ENCODE measurements at regions not wholly inside any gene's neighbourhood (a gene's known extent, or its start where the extent isn't known, plus 50 kb on each side); places are given as distances from the start of the nearest gene placed in this dataset.
"Not testable (repeated sequence)": the region's sequence is repeated elsewhere in the genome, so short reads cannot be mapped to it uniquely, and the experiment has no call there.

- H3K4me3 Mint-ChIP-seq = no peak overlapping the region
- no peaks in the 10 kb centered on the region for H3K27me3 Mint-ChIP-seq
- DNase-seq (ENCODE audit: low spot score) (no peak), ATAC-seq (no peak)
- H3K27ac Mint-ChIP-seq = no peak overlapping the region
- H3K9me3 Mint-ChIP-seq = peaks cover 6% of the 10 kb centered on the region
- peaks cover 24% of the 10 kb centered on the region for H3K36me3 Mint-ChIP-seq
- H3K4me1 Mint-ChIP-seq (ENCODE audit: low read depth in 2 of 2) = peaks cover 0 to 3% of the 10 kb centered on the region in 2 donors
These were observed 156.2 kb upstream of the LMCD1 start for GRCh38 chr3:8345398-8345797.

DNA sequence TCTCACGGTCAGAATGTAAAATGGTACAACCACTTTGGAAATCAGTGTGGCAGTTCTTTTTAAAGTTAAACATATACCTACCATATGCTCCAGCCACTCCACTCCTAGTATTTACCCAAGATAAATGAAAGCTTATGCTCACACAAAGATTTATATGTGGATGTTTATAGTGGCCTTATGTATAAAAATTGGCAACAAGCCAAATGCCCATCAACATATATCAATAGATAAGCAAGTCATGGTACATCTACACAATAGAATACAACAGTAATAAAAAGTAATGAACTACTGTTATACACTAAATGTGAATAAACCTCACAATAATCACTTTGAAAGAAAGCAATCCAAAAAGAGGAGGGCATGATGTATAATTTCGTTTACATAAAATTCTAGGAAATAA lies 153.5 kb upstream of the LMCD1 start:
- H3K4me3 Mint-ChIP-seq = no peak overlapping the region
- H3K4me1 Mint-ChIP-seq (ENCODE audit: low read depth in 2 of 2) = peaks cover 5 to 9% of the 10 kb centered on the region in 2 donors
- peaks cover 6% of the 10 kb centered on the region for H3K9me3 Mint-ChIP-seq
- H3K36me3 Mint-ChIP-seq = peaks cover 24% of the 10 kb centered on the region
- DNase-seq (ENCODE audit: low spot score) = no peak
- H3K27ac Mint-ChIP-seq = no peak overlapping the region
- no peak for ATAC-seq
- H3K27me3 Mint-ChIP-seq = no peaks in the 10 kb centered on the region

DNA sequence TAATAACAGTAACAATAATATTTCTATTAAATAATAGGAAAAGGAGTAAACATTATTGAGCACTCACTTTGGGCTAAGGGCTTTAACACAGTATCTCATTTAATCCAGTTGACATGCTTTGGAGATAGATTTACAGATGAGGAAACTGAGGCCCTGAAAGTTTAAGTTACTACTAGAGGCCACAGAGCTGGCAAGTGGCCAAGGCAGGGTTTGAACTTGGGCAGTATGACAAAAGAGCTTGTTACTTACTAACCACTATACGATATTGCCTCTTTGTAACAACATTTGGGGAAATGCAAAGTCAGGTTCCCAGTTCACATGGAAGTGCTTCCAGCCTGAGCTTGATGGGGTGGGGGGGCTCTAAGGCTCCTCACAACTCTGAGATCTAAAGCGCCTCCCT lies 149.1 kb upstream of the LMCD1 start:
- Mint-ChIP-seq H3K36me3 (peaks cover 13% of the 10 kb centered on the region), H3K27me3 (no peaks in the 10 kb centered on the region), H3K4me1 (ENCODE audit: low read depth in 2 of 2) (peaks cover 25 to 27% of the 10 kb centered on the region in 2 donors), H3K27ac (peak overlapping the region in 1 of 2 donors; percentile 54), H3K4me3 (no peak overlapping the region), H3K9me3 (peaks cover 4% of the 10 kb centered on the region)
- no peak for ATAC-seq
- no peak for DNase-seq (ENCODE audit: low spot score)

GRCh38 chr3:8353364-8353763 lies 148.3 kb upstream of the LMCD1 start:
- ATAC-seq = no peak
- no peaks in the 10 kb centered on the region for H3K27me3 Mint-ChIP-seq
- no peak overlapping the region for H3K4me3 Mint-ChIP-seq
- H3K9me3 Mint-ChIP-seq = peaks cover 9% of the 10 kb centered on the region
- peak overlapping the region in 1 of 2 donors; percentile 54 for H3K27ac Mint-ChIP-seq
- H3K4me1 Mint-ChIP-seq (ENCODE audit: low read depth in 2 of 2) = peaks cover 31 to 36% of the 10 kb centered on the region in 2 donors
- H3K36me3 Mint-ChIP-seq = peaks cover 16% of the 10 kb centered on the region
- no peak for DNase-seq (ENCODE audit: low spot score)

DNA sequence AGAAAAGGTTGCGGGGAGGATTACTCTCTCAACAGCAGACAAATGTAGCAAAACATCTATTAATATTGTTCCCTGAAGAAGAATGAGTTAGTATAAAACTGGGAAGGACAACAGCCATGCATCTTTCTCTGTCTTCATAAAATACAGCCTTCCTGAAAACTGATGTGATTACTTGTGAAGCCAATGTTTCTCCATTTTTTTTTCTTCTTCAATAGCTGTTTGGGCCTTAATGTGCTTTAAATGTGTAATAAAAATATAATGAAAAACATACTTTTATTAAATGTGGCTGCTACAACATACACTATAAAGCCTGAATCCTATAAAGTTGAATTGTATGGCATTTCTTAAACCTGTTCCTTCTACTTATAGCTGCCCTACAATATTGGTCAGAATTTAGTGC lies 146.3 kb upstream of the LMCD1 start:
- ATAC-seq (no peak), DNase-seq (ENCODE audit: low spot score) (no peak)
- Mint-ChIP-seq H3K27ac (peak overlapping the region; percentile 81 to 94), H3K36me3 (peaks cover 25% of the 10 kb centered on the region), H3K27me3 (no peaks in the 10 kb centered on the region), H3K4me1 (ENCODE audit: low read depth in 2 of 2) (peaks cover 31 to 39% of the 10 kb centered on the region in 2 donors), H3K4me3 (peak overlapping the region; percentile 78), H3K9me3 (peaks cover 10% of the 10 kb centered on the region)

GRCh38 chr3:8356066-8356465 lies 145.6 kb upstream of the LMCD1 start:
- peaks cover 16% of the 10 kb centered on the region for H3K9me3 Mint-ChIP-seq
- H3K36me3 Mint-ChIP-seq = peaks cover 32% of the 10 kb centered on the region
- not testable (repeated sequence) for ATAC-seq; DNase-seq (ENCODE audit: low spot score); H3K27me3 Mint-ChIP-seq
- peaks cover 31 to 43% of the 10 kb centered on the region in 2 donors for H3K4me1 Mint-ChIP-seq (ENCODE audit: low read depth in 2 of 2)
- peak overlapping the region; percentile 78 for H3K4me3 Mint-ChIP-seq
- peak overlapping the region; percentile 81 to 94 for H3K27ac Mint-ChIP-seq

GRCh38 chr3:8357859-8358258 lies 143.8 kb upstream of the LMCD1 start:
- no peaks in the 10 kb centered on the region for H3K27me3 Mint-ChIP-seq

GRCh38 chr3:8359133-8359532 lies 142.5 kb upstream of the LMCD1 start:
- no peak overlapping the region for H3K4me3 Mint-ChIP-seq
- H3K36me3 Mint-ChIP-seq = peaks cover 47% of the 10 kb centered on the region
- ATAC-seq (no peak), DNase-seq (ENCODE audit: low spot score) (no peak)
- H3K27ac Mint-ChIP-seq = peak overlapping the region in 1 of 2 donors; percentile 26
- H3K9me3 Mint-ChIP-seq = peaks cover 23% of the 10 kb centered on the region
- no peaks in the 10 kb centered on the region for H3K27me3 Mint-ChIP-seq
- H3K4me1 Mint-ChIP-seq (ENCODE audit: low read depth in 2 of 2) = peaks cover 45 to 51% of the 10 kb centered on the region in 2 donors

More at GRCh38 chr3:8357859-8358258, 143.8 kb upstream of the LMCD1 start:
- H3K4me3 Mint-ChIP-seq = peak overlapping the region; percentile 78
- H3K9me3 Mint-ChIP-seq = peaks cover 23% of the 10 kb centered on the region
- peak overlapping the region; percentile 81 to 94 for H3K27ac Mint-ChIP-seq
- no peak for DNase-seq (ENCODE audit: low spot score)
- no peak for ATAC-seq
- H3K4me1 Mint-ChIP-seq (ENCODE audit: low read depth in 2 of 2) = peaks cover 44 to 50% of the 10 kb centered on the region in 2 donors
- H3K36me3 Mint-ChIP-seq = peaks cover 44% of the 10 kb centered on the region

DNA sequence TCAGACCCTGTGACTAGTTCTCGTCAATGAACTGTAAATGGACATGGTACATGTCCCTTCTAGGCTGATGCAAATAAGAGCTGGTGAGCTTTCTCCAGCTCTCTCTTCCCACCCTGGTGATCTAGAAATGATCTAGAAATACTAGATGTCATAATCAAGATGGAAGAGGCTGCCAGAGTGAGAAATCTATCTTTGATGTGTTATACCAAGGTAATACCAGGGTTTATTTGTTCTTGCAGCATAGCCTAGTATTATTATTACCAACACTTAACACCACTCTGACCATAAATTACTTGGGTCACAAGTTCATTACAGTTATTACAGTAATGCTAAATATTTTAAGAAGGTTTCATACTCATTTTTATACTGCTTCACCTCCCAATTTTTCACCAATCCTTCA lies 138.4 kb upstream of the LMCD1 start:
- Mint-ChIP-seq H3K4me1 (ENCODE audit: low read depth in 2 of 2) (peaks cover 22 to 25% of the 10 kb centered on the region in 2 donors), H3K36me3 (peaks cover 33% of the 10 kb centered on the region), H3K9me3 (peaks cover 14% of the 10 kb centered on the region), H3K4me3 (peak overlapping the region; percentile 36), H3K27ac (peak overlapping the region; percentile 56 to 70), H3K27me3 (peaks cover 8 to 13% of the 10 kb centered on the region in 2 donors)
- DNase-seq (ENCODE audit: low spot score) = no peak
- peak; percentile 53 to 57 for ATAC-seq

- Mint-ChIP-seq H3K27me3 (peaks cover 8 to 13% of the 10 kb centered on the region in 2 donors), H3K4me1 (ENCODE audit: low read depth in 2 of 2) (peaks cover 20 to 22% of the 10 kb centered on the region in 2 donors), H3K4me3 (no peak overlapping the region), H3K27ac (no peak overlapping the region), H3K36me3 (peaks cover 20% of the 10 kb centered on the region), H3K9me3 (peaks cover 11% of the 10 kb centered on the region)
- ATAC-seq = no peak
- no peak for DNase-seq (ENCODE audit: low spot score)
These were observed 136.1 kb upstream of the LMCD1 start for GRCh38 chr3:8365541-8365940.

DNA sequence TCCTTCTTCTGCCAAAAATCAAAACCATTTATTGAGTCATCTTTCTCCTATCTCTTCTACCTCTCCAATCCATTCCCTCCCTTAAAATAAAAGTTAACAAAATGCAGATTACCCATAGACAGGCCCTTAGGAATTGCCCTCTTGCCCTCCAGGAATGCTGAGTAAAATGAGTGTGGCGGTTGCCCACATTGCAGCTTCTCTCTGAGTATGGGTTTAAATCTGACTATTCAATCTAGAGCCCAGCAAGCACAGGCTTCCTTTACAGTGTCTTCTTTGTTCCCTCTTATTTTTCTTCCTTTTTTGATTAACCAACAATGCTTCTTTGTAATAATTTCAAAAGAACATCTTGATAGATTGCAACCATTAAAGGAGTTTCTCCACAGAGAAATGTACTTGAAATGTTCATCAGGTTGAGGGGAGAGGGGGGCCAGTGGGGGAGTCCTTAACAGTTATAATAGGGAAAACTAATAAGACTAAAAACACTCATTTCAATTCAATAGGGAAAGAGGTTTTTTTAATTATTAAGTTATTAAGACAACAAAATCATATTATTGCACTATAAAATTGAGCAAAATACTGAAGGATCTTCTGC lies 135.3 kb upstream of the LMCD1 start:
- DNase-seq (ENCODE audit: low spot score) = no peak
- Mint-ChIP-seq H3K36me3 (peaks cover 12% of the 10 kb centered on the region), H3K9me3 (peaks cover 4% of the 10 kb centered on the region), H3K27ac (no peak overlapping the region), H3K4me1 (ENCODE audit: low read depth in 2 of 2) (peaks cover 14 to 20% of the 10 kb centered on the region in 2 donors), H3K27me3 (peaks cover 8 to 13% of the 10 kb centered on the region in 2 donors), H3K4me3 (no peak overlapping the region)
- no peak for ATAC-seq

DNA sequence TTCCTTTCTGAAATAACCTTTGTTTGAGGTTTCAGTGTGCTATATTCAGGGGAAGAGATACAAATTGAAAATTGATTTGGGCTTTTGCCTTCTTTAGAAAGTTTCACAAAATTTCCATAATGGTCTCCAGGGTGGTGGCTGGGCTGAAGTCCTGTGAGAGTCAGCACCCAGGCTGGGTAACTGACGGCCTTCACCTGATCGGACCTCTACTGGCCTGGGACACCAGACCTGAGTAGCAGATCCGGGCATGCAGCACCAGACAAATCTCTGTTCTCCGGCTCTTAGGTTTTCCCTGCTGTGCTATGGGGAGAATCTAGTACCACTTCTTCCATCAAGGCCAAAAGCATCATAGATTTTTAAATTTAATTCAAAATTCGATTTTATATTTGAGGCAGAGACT lies 133.0 kb upstream of the LMCD1 start:
- DNase-seq (ENCODE audit: low spot score) = no peak
- peaks cover 7% of the 10 kb centered on the region for H3K36me3 Mint-ChIP-seq
- no peak for ATAC-seq
- no peak overlapping the region for H3K27ac Mint-ChIP-seq
- no peaks in the 10 kb centered on the region for H3K4me1 Mint-ChIP-seq (ENCODE audit: low read depth in 2 of 2)
- H3K27me3 Mint-ChIP-seq = peaks cover 8 to 13% of the 10 kb centered on the region in 2 donors
- H3K4me3 Mint-ChIP-seq = no peak overlapping the region
- no peaks in the 10 kb centered on the region for H3K9me3 Mint-ChIP-seq

DNA sequence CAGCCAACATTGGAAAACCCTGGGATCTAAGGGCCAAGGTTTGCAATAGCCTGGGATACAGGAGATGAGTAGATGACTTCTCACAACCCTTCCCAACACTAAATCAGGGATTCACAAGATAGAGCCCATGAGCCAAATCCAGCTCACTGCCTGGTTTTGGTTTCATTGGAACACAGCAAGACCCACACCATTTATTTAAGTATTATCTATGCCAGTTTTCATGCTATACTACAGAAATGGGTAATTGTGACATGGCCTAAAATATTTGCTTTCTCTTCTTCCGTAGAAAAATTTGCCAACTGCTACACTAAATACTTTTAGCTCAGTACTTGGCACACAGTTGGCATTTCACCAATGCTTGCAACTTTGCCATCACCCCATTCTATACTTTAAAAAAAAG lies 132.0 kb upstream of the LMCD1 start:
- peaks cover 1% of the 10 kb centered on the region for H3K9me3 Mint-ChIP-seq
- no peak overlapping the region for H3K27ac Mint-ChIP-seq
- H3K36me3 Mint-ChIP-seq = peaks cover 16% of the 10 kb centered on the region
- ATAC-seq (no peak), DNase-seq (ENCODE audit: low spot score) (no peak)
- H3K4me1 Mint-ChIP-seq (ENCODE audit: low read depth in 2 of 2) = peaks cover 0 to 3% of the 10 kb centered on the region in 2 donors
- peaks cover 10 to 13% of the 10 kb centered on the region in 2 donors for H3K27me3 Mint-ChIP-seq
- H3K4me3 Mint-ChIP-seq = no peak overlapping the region

- ATAC-seq = no peak
- H3K27me3 Mint-ChIP-seq = peaks cover 9 to 10% of the 10 kb centered on the region in 2 donors
- H3K9me3 Mint-ChIP-seq = peaks cover 3% of the 10 kb centered on the region
- DNase-seq (ENCODE audit: low spot score) = no peak
- H3K27ac Mint-ChIP-seq = no peak overlapping the region
- peaks cover 0 to 3% of the 10 kb centered on the region in 2 donors for H3K4me1 Mint-ChIP-seq (ENCODE audit: low read depth in 2 of 2)
- H3K4me3 Mint-ChIP-seq = no peak overlapping the region
- peaks cover 27% of the 10 kb centered on the region for H3K36me3 Mint-ChIP-seq
These were observed 130.5 kb upstream of the LMCD1 start for GRCh38 chr3:8371085-8371551.

All from natural killer cell treated with Interleukin-12 subunit alpha and Interleukin-12 subunit beta and Interleukin-15 and Interleukin-18, amount 100 ng/mL, for 72 hours (primary cell).